NCI-H1105 treated with DMSO at 0.1 percent for 48 hours (cell line): ENCODE measurements at regions not wholly inside any gene's neighbourhood (a gene's known extent, or its start where the extent isn't known, plus 50 kb on each side); places are given as distances from the start of the nearest gene placed in this dataset.
"Not testable (repeated sequence)": the region's sequence is repeated elsewhere in the genome, so short reads cannot be mapped to it uniquely, and the experiment has no call there.

Experiments
- DNase-seq: peaks from one replicate; lab custom pipeline; 2025; lab: John Stamatoyannopoulos, UW

DNA sequence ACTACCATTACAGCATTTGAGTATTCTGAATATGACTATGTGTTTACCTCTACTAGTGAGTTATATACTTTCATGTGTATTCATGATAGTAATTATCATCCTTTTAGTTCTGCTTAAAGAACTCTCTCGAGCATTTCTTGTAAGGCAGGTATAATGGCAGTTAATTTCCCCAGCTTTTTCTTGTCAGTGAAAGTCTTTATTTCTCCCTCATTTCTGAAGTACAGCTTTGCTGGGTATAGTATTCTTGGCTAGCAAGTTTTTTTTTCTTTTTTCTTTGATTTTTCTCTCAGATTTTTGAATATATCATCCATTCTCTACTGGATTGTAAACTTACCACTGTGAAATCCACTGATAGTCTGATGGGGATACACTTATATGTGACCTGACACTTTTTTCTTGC lies 165.9 kb upstream of the ARHGAP5 start:
- no peak for DNase-seq

DNA sequence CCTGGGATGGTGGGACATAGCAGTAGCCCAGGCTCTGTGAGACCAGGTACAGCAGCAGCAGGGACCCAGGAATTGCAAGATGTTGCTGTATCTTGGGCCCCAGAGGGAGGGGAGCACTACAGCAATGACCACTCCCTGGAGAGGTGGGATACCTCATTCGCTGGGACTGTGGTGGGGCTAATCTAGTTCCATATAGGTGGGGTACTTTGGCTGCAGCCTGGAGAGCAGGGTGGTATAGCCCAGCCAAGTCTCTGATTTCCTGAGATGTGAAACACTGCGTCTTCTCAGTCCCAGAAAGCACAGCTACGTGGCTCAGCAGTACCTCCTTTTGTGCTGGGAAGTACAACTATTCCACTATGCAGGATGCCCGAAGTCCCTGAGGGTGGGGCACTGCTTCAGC lies 163.7 kb upstream of the ARHGAP5 start:
- DNase-seq = no peak

DNA sequence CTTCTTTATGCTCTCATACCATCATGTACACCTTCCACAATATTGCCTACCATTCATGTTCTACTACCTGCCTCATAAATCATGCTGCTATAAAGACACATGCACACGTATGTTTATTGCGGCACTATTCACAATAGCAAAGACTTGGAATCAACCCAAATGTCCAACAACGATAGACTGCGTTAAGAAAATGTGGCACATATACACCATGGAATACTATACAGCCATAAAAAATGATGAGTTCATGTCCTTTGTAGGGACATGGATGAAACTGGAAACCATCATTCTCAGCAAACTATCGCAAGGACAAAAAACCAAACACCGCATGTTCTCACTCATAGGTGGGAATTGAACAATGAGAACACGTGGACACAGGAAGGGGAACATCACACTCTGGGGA lies 158.8 kb upstream of the ARHGAP5 start:
- DNase-seq = not testable (repeated sequence)

DNA sequence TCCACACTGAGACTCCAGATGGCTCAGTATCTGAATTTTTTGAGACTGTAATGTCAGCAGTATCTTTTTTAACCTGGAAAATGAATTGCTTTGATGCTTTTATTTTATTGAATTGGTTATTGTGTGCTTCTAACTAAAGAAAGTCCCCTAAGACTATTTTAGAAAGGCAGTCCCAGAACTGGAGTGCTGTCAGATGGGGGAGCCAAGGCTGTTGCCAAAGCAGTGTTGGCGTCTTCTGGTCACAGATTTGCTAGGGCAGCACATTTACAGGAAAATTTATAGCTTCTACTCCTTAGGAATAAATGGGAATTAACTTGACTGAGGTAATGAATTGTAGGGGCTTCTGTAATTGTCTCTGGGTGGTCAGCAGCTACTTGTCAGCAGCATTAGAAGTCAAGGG lies 157.1 kb upstream of the ARHGAP5 start:
- DNase-seq = no peak

DNA sequence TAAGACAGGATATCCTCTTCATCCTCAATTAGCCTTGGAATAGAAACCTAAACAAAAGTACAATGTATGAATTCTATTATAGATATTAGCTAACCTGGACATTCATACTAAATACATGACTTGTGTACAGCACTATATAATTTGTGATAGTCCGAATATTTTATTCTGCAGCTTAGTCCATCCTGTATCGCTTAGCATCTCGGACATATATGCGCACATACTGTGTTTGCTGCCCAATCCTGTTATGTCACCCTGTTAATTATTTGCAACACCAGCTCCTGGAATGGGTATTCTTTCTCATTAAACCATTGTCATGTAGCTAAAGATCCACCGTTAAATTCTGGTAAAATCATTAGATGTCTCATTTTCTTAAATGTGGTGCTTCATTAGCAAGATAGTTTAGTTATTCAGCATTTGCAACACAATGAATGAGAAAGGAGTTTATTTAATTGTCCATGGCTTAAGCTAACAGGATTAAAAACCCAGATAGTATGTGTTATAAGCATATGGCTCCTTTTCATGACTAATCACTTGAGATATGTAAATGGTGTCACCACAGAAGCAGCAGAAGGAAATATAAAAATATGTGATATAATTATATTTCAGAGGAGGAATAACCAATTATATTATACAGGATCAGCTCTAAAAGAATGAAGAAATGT lies 156.0 kb upstream of the ARHGAP5 start:
- no peak for DNase-seq

DNA sequence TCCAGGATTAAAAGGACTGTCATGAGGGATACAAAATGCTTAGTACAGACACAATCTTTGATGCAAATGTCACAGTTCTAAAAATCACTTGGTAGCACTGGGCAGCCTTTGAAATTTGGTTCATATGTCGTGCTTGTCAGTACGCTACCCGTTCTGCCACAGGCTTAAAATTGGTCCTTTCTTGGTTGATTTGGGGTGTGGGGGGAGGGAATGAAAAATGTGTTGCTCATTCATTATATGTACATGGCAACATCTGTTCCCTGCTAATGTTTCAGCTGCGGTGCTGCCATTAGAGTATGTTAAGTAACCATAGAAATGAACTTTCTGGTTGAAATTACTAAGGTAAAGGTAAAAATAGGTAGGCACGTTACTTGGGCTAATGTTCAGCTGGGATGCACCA lies 155.4 kb upstream of the ARHGAP5 start:
- DNase-seq = no peak

DNA sequence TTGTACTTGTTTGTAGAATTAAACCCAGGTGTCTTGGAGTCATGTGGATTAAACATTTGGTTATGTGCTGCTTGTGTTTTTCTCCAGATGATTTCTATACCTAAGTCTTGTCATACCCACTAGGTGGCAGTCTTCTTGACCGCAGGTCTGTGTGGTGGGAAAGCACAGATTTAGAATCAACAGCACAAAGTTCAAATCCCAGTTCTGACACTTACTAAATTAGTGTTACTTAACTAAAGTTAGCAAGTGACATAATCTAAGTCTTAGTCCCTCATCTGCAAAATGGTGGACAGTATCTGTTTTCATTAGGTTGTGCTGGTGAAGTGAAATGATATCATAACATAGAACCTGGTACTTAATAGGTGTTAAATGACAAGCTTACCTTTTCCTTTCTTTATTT lies 151.0 kb upstream of the ARHGAP5 start:
- peak; percentile 71 for DNase-seq

DNA sequence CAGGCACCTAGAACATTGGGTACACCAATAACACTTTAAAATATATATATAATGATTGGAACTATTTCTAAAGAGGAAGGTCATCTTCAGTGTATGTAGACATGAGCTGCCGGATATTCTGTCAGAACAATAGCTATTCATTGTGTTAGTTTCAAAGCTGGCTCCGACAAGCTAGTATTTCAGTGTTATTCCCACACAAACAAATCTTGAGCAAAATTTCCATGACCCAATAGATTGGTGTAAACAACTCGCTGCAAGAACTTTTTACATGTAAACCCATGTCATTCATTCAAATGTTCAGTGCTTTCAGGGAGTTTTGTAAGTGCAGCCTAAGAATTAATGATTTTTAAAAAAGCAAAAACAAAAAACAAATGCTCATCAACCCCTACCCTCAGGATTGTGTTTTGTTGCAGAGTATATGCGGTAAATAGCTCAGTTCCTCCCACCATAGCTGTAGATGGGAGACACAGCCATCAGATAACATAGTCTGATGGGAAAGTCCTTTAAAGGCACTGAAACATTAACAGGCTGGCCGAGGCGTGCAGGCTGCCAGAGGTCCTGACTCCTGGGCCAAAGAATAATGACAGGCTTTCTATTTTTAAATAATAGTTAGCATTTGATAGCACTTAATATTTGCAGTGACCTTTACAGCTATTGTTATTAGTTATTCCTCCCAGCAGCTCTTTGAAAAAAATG lies 150.3 kb upstream of the ARHGAP5 start:
- no peak for DNase-seq

DNA sequence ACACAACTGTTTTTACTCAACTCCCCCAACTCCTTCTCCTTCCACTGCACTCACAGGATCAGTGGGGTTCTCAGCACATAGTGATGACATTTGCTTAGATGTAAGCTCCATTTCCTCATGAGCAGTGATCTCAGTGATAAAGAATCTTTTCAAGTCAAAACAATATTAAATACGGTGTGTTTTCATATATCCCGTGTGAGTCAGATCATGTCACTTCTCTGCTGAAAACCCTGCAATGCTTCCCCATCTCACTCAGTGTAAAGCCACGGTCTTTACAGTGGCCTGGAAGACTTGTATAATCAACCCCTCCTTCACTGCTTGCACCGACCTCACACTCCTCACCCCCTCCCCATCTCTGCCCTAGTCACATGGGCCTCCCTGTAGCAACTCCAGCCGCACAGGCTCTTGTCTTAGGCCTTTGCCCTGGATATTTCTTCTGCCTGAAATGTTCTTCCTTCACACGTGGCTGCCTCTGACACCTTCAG lies 149.7 kb upstream of the ARHGAP5 start:
- DNase-seq = no peak

DNA sequence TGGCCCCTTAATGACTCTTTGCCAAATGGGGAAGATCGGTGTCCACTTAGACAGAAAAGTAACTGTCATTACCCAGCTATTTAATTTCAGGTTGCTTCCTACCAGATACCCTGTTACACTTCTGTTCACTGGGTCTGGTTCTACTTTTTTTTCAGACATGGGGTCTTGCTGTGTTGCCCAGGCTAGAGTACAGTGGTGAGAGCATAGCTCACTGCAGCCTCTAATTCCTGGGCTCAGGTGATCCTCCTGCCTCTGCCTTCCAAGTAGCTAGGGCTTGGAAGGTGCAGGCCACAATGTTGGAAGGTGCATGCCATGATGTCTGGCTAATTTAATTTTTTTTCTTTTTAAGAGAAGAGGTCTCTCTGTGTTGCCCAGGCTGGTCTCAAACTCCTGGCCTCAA lies 147.0 kb upstream of the ARHGAP5 start:
- no peak for DNase-seq

DNA sequence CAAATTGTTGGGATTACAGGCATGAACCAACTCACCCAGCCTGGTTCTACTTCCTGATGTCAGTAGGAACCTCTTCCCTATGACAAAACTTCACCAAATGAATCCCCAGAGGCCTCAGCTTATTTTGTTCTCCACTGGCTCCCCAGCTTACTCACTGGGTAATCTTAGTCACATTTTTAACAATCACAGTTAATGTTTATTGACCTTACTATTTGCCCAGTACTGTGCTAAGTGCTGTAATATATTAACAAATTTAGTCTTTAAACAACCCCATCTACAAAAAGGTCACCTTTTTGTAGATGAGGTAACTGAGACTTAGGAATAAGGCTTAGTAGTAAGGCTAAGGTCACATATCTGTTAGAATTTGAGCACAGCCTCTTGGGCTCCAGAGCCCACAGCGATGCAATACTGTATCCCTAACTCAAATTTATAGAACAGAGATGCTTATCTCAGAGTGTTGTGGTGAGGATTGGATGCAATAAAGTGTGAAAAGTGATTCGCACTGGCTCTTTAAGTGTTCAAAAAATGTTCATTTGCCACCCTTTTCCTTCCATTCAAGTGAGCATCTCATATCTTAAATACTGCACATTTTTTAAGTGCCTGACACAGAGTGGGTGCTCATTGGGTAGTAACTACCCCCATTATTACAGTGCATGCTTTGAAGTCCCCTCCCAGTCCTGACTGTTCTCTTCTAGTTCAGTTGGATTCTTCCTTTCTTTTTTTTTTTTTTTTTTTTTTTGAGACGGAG lies 146.4 kb upstream of the ARHGAP5 start:
- no peak for DNase-seq

DNA sequence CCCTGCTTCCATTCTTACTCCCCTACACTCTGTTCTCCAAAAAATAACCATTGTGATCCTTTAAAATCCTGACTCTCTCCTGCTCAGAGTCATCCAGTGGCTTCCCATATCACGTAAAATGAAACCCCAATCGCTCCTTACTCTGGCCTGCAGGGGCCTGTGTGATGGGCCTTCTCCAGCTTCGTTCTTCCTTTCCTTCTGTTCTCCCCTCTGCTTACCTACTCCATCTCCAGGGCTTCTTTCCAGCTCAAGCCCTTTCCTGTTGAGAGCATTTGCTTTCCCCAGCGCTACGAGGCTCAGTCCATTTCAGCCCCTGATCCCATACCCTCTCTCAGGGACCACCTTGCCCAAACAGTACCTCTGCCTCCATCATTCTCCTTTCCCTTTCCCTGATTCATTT lies 144.4 kb upstream of the ARHGAP5 start:
- no peak for DNase-seq

DNA sequence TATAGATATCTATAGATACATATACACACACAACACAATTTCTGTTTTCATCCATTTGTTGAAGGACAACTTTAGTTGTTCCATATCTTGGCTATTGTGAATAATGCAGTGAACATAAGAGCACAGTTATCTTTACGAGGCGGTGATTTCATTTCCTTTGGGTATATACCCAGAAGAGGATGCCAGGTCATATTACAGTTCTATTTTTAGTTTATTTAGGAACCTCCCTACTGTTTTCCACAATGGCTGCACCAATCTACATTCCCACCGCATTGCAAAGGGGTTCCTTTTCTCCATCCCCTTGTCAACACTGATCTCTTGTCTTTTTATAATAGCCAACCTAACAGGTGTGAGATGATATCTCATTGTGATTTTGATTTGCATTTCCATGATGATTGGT lies 143.4 kb upstream of the ARHGAP5 start:
- DNase-seq = no peak

DNA sequence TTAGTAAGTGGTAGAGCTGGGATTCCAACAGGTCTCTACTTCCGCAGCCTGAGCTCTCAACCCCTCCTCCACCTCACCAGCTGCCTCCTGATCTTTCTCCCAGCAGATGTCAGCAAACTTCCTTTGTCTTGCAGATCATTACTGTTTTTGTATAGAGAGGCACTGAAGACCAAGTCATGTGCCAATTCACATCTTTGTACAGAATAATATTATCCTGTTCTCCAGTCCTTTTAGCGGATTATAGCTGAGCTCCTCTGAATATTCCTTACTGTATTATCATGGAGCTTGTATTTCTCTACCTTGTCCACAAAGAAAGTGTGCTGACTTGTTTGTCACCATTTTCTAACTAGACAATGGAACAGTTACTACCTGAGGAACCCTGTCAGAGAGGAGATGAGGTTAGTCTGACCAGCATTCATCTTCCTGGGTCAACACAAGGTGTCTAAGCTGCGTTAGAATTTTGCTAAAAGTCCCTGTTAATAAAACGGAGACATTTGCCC lies 142.3 kb upstream of the ARHGAP5 start:
- peak; percentile 78 for DNase-seq

DNA sequence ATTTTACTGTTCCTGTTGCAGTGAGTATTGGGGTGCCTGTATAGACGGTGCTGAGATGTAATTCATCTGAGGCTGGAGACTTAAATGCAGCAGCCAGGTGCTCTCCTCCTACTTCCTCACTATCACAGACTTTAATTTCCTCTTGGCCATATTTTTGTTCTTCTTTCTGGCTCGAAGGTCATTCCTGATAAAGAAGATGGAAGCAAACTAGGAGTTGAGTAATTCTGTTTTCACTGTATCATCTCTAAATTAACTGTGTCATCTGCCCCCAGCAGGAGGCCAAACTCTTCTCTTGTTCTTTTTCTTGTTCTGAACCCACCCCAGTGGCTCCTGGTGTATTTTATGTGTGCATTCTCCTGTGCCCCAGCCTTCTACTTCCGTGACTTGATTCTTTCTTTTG lies 141.7 kb upstream of the ARHGAP5 start:
- no peak for DNase-seq

DNA sequence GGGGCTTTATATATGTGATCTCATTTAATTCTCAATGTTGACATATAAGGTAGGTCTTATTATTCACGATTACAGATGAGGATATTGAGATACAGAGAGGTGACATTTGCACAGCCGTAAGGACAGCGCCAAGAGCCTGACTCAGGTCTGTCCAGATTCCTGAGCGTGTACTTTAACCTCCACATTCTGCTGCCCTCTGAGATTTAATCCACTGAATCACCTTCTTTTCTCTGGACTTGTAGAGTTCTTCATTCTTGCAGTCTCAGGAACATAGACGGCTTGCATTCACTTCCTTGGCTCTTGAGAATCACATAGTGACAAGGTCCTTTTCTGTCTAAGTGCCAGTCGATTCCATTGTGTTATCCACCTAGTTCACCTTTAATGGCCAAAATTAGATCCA lies 141.0 kb upstream of the ARHGAP5 start:
- no peak for DNase-seq

DNA sequence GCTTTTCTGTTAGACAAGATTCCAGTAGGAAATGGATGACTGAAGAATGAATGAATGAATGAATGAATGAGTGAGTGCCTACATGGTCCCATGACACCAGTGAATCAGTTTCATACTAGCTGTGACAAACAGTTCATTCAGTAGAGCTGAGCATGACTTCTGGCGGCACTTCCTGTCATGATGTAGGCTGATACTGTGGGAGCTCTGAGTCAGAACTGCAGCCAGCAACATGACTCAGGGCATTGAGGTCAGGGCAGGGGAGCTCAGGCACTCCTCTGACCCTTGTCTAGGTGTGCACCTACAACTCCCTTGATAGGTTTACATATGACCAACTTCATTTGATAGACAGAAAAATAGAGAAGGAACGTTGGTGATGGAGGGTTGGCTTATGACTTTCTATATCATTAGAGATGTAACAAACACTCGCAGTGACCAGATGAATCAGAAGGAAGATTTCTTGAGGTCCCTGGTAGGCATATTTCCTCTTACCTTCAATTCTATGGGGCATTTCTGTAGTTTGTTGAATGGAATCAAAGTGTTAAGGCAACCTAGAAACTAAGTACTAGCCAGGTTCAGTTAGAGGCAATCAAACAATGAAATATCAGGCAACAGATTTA lies 139.3 kb upstream of the ARHGAP5 start:
- DNase-seq = no peak

DNA sequence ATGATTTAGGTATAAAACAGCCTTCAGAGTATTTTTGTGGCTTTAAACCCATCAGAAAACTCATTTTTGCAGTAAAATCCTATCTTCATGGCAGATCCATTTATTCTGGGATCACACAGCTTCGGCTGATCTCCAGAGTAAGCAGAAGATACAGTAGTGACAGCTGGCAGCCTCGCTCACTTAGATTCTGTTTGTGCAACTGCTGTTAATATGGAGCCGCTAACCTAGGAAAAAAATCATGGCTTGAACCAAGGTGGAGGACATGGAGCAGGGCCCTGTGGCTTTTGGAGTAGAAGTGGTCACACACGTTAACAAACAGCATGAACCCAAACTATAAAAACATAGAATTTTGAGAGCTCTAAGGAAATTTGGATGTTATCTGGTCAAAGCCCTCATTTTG lies 137.2 kb upstream of the ARHGAP5 start:
- DNase-seq = no peak

DNA sequence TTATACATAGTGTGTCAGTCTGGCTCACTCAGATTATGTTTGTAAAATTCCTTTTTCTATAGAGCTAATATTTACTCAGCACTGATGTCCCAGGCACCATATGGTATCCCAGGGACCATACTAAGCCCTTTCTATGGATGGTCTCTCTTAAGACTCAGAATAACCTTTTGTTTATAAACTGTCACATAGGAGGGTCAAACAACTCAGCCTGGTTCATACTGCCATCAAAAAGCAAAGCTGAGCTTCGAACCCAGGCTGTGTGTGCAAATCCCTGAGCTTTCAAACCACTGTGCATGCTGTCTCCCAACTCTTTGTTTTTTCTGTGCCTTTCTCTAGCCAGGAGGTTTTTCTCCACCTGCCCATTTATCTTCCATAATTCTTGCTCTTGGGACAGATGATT lies 135.6 kb upstream of the ARHGAP5 start:
- no peak for DNase-seq

DNA sequence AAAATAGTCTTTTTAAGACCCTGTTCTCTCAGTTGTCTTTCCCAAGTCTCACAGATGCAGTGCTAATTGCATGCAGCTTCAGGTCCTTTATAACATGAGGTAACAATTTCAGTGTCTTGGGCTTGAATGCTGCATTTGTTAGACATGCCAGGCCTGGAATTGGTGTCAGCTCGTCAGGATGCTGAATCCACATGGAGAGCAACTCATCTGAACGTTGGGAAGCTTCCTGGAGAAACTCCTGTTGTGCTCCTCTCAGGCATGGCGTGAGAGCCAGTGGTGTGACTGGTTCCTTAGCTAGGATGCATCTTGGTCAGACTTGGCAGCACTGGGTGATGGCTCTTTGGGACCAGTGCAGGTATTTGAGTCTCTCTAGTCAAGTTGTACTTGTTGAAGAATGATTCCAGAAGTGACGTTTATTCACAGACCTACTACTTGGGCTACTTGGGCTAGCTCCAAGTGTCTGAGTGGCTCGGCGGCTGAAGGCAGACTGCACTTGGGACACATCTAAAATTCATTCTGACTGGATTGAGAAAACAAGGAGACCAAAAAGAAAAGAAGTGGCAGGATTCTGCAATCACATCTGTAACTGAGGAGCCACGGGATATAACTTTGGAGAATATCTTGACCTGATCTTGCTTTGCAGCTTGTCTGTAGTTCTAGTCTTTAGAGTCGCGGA lies 134.8 kb upstream of the ARHGAP5 start:
- DNase-seq = no peak

DNA sequence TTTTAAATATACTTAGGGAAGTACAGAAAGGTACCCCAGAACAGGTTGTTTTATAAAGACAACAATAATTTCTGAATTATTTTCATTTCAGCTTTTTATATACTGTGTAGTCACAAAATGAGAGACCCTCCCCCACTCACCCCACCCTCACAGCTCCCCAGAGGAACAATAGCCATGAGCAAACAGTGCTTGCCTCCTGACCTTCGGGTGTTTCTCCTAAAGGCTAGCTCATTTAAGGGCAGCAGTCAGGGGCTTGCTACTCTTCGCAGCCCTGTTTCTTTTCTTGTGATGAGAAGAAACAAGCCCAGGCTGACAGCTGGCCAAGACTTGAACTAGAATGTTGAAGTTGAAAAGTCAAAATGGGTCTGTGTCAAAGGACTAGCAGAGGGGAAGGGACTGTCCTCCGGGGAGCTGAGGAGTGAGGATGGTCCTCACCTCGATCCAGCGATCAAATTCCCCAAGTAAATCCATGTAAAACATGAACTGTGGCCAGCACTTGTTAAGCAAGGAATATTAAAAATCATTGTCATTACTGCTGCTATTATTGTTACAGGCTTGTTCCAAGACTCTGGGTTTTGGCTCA lies 133.8 kb upstream of the ARHGAP5 start:
- DNase-seq = no peak

DNA sequence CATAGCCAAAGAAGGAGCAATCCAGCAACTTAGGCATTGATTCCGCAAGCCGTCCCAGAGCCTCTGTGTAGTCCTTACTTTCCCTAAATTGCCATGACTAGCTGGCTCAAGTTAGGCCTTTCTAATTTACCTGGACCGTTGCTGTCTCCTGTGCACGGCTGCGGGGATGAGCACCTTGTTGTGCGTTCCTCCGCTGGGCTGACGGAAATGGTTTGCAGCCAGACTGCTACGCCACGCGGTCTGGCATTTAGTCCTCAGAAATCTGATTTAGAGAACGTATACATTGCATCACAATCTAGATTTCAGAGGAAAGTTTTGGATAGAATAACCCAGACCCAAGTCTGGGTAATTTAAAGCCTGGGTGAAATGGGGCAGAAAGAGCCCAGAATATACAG lies 133.2 kb upstream of the ARHGAP5 start:
- DNase-seq = no peak
